GM12891 (cell line): ENCODE measurements at regions not wholly inside any gene's neighbourhood (a gene's known extent, or its start where the extent isn't known, plus 50 kb on each side); places are given as distances from the start of the nearest gene placed in this dataset.

Experiments used
- POLR2A ChIP-seq: IDR thresholded peaks from 2 replicates; pipeline ENCODE4 v1.6.1; 2011; ENCODE audit warnings: low read depth, low read length, control low read depth
- POLR2AphosphoS5 ChIP-seq: IDR thresholded peaks from 2 replicates; pipeline ENCODE4 v1.6.1; 2011; ENCODE audit warnings: low read depth, low read length, control low read depth

DNA sequence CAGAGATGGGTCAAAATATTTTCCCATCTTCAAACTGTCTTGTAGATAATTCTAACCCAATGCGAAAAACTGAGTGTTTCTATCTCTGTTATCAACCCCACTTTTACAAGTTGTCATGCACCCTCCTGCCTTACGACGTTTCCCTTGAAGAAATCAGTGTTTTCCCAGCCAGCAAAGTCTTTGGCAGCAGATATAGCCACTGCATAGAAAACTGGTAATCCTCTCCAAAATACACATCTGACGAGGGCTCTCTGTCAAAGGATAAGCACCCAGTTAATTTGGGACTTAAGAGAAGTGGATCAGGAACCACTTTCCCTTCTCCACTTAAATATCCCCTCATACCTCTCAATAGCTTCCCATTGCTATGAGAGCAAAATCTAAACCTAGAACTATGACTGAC is 351.9 kb upstream of the MIR17HG start:
- no peak for TF ChIP-seq POLR2A
- TF ChIP-seq POLR2AphosphoS5: no peak
